ENCODE measurements at regions not wholly inside any gene's neighbourhood (a gene's known extent, or its start where the extent isn't known, plus 50 kb on each side); places are given as distances from the start of the nearest gene placed in this dataset.

GRCh38 chr22:47963660-47964059, 1201.2 kb downstream of the TBC1D22A start:
- Histone ChIP-seq H2AFZ (replicated peaks; ENCODE audit: low read length, poor library complexity) (no peak overlapping the region), H3K4me3 (ENCODE audit: insufficient read depth, low read depth, low read length) (no peak overlapping the region), H4K91ac (ENCODE audit: insufficient read depth, low read depth, low read length) (no peak overlapping the region), H3K9me3 (ENCODE audit: control insufficient read depth, insufficient read depth, low read length) (peaks cover 36% of the 10 kb centered on the region), H2BK20ac (ENCODE audit: low read depth, low read length) (no peak overlapping the region), H2AK5ac (ENCODE audit: low read depth, low read length) (no peak overlapping the region), H3K36me3 (ENCODE audit: control insufficient read depth, insufficient read depth, low read length) (no peaks in the 10 kb centered on the region), H4K20me1 (ENCODE audit: insufficient read depth, low read length) (no peaks in the 10 kb centered on the region), H2BK120ac (ENCODE audit: low read depth, low read length) (no peak overlapping the region), H3K27ac (ENCODE audit: insufficient read depth, low read length) (no peak overlapping the region), H3K4ac (ENCODE audit: low read depth, low read length) (no peak overlapping the region), H3K18ac (ENCODE audit: low read depth, low read length) (no peak overlapping the region), H2BK5ac (ENCODE audit: low read depth, low read length, poor library complexity, severe bottlenecking) (no peak overlapping the region), H2AK9ac (replicated peaks; ENCODE audit: low read depth, low read length, poor library complexity) (no peak overlapping the region), H3K4me1 (ENCODE audit: control insufficient read depth, insufficient read depth, low read length) (no peaks in the 10 kb centered on the region), H3K56ac (ENCODE audit: extremely low read depth, insufficient read depth, low read length) (no peak overlapping the region), H3K79me1 (ENCODE audit: low read depth in 1 of 2, low read length in 2 of 2) (no peaks in the 10 kb centered on the region), H4K5ac (ENCODE audit: low read depth, low read length) (no peak overlapping the region), H4K8ac (ENCODE audit: low read depth in 2 of 2, low read length in 2 of 2) (no peak overlapping the region), H3K9me1 (ENCODE audit: insufficient read depth, low read length) (no peaks in the 10 kb centered on the region), H3K14ac (replicated peaks; ENCODE audit: low read depth, low read length) (no peak overlapping the region), H2BK15ac (ENCODE audit: low read depth, low read length) (no peak overlapping the region), H3K4me2 (ENCODE audit: low read depth, low read length) (no peak overlapping the region), H3K27me3 (ENCODE audit: control insufficient read depth, insufficient read depth, low read length) (no peaks in the 10 kb centered on the region), H3K9ac (ENCODE audit: low read depth, low read length) (no peak overlapping the region), H3K23ac (ENCODE audit: low read depth, low read length) (no peak overlapping the region)
- CTCF ChIA-PET = no interaction called here
- intact Hi-C loops (cut with micrococcal nuclease) (no loop called here), dilution Hi-C loops (cut with HindIII; ENCODE audit: low sequenced_read_pairs, unreplicated experiment) (no loop called here), in situ Hi-C loops (cut with MboI; ENCODE audit: low sequenced_read_pairs) (no loop called here)
- POLR2A ChIA-PET (ENCODE audit: unreplicated experiment) = no interaction called here
- no TSS peak for BruUV-seq (replicated peaks)
- ATAC-seq (ENCODE audit: low read depth) (no peak), DNase-seq (no peak)
- WGBS, 2 experiments (ENCODE audit: extremely low coverage in 2 of 2, insufficient read length in 1 of 2) = 63% methylated on average over 2 of the region's 6 CpGs; no CpG with 5 or more reads in 1 of the 2 experiments
- TF ChIP-seq POLR2A (IDR thresholded peaks at IDR 0.05; ENCODE audit: low read depth, low read length) (no peak), SMC3 (IDR thresholded peaks at IDR 0.05; ENCODE audit: low read depth, low read length) (no peak), USF2 (IDR thresholded peaks at IDR 0.05; ENCODE audit: low read depth, low read length) (no peak), MAZ (IDR thresholded peaks at IDR 0.05; ENCODE audit: borderline replicate concordance, low read depth, low read length) (no peak), MAFK (IDR thresholded peaks at IDR 0.05; ENCODE audit: low read depth, low read length) (no peak), ELK1 (IDR thresholded peaks at IDR 0.05; ENCODE audit: borderline replicate concordance, low read depth, low read length) (no peak), FOS (IDR thresholded peaks at IDR 0.05; ENCODE audit: low read depth, low read length) (no peak), NFE2L2 (IDR thresholded peaks at IDR 0.05; ENCODE audit: low read depth, low read length) (no peak), RAD21 (IDR thresholded peaks at IDR 0.05; ENCODE audit: low read length) (no peak), CEBPB (IDR thresholded peaks at IDR 0.05; ENCODE audit: low read depth, low read length) (no peak), RCOR1 (IDR thresholded peaks at IDR 0.05; ENCODE audit: insufficient replicate concordance, low read length) (no peak), BHLHE40 (IDR thresholded peaks at IDR 0.05; ENCODE audit: low read depth, low read length) (no peak), MXI1 (IDR thresholded peaks at IDR 0.05; ENCODE audit: borderline replicate concordance, low read depth, low read length) (no peak), RFX5 (IDR thresholded peaks at IDR 0.05; ENCODE audit: low read depth, low read length) (no peak), CHD1 (IDR thresholded peaks at IDR 0.05; ENCODE audit: low read depth, low read length) (no peak)
- TF ChIP-seq, protein P1, sequence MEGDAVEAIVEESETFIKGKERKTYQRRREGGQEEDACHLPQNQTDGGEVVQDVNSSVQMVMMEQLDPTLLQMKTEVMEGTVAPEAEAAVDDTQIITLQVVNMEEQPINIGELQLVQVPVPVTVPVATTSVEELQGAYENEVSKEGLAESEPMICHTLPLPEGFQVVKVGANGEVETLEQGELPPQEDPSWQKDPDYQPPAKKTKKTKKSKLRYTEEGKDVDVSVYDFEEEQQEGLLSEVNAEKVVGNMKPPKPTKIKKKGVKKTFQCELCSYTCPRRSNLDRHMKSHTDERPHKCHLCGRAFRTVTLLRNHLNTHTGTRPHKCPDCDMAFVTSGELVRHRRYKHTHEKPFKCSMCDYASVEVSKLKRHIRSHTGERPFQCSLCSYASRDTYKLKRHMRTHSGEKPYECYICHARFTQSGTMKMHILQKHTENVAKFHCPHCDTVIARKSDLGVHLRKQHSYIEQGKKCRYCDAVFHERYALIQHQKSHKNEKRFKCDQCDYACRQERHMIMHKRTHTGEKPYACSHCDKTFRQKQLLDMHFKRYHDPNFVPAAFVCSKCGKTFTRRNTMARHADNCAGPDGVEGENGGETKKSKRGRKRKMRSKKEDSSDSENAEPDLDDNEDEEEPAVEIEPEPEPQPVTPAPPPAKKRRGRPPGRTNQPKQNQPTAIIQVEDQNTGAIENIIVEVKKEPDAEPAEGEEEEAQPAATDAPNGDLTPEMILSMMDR (conservative IDR thresholded peaks at IDR 0.05; ENCODE audit: low read depth, low read length) = no peak

Measured in IMR-90 (cell line).